ENCODE measurements at regions not wholly inside any gene's neighbourhood (a gene's known extent, or its start where the extent isn't known, plus 50 kb on each side); places are given as distances from the start of the nearest gene placed in this dataset.

DNA sequence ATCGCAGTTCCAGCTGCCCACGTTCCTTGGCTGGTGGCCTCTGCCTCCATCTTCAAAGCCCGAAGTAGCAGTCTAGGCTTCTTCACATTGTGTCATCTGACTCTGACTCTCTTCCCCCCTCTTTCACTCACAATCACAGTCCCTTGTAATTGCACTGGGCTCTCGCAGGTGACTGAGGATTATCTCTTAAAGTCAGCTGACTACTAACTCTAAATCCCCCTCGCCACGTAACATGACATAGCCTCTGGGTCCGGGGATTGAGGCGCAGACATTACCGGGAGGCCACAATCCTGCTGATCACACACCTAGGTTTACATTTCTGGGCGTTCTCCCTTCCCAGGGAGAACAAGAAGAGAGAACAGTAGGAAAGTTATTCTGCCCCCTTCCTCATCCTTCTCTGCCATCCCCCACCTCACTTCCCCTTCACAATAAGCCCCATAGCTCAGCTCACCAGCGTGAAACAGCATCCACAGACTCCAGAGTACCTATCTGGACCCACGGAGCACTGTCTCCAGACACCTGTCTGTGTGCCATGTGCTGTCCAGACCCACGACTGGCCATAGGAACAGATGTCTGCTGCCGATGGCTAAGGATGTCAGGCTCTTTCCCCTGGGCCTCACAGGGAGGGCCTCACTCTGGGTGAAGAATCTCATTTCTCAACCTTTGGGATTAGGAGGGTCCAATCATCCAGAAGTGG is 64.3 kb upstream of the FZD7 start:
- DNase-seq (ENCODE audit: low spot score), result no peak

DNA sequence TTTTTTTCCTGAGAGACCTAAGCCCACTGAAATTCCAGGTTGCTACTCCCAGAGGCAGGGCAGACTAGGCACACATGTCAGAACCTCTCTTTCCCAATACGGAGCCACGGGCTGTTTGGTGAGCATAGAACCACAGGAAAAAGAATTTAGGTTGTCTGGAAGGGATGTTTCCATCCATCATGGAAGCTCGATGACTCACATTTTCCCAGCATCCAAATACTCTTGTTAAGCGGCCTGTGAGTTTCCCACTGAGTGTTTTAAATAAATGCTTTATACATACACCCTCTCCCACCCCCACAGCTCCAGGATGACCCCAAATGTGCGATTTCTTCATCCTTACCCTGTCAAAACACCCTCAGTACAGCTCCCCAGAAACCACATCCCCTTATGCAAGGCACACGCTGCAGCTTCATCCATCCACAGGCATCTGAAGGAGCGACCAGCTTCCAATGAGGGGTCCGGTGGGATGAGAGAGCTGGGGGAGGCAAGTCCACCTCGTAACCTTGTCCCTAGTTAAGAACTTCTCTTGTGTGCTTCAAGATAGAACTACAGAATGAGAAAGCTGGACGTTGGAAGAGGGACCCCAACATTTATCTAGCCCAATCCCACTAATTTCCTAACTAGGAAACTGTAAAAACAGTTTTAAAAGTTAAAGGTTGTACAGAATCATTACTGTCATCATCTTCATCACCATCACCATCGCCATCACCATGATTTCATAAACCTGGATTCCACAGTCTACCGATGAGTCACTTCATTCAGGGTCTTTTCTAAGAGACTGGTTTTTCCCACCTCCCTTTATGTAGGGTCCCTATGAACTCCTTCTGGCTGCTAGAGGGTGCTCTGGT is 63.5 kb upstream of the FZD7 start:
- no peak for DNase-seq (ENCODE audit: low spot score)

DNA sequence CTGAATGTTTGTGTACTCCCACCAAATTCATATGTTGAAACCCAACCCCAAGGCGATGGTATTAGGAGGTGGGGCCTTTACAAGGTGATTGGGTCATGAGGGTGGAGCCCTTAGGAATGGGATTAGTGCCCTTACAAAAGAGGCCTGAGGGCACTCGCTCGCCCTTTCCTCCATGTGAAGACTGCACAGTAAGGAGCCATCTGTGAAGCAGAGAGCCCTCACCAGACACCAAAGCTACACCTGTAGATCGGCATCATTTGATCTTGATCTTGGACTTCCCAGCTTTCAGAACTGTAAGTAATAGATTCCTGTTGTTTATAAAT is 62.9 kb upstream of the FZD7 start:
- no peak for DNase-seq (ENCODE audit: low spot score)

DNA sequence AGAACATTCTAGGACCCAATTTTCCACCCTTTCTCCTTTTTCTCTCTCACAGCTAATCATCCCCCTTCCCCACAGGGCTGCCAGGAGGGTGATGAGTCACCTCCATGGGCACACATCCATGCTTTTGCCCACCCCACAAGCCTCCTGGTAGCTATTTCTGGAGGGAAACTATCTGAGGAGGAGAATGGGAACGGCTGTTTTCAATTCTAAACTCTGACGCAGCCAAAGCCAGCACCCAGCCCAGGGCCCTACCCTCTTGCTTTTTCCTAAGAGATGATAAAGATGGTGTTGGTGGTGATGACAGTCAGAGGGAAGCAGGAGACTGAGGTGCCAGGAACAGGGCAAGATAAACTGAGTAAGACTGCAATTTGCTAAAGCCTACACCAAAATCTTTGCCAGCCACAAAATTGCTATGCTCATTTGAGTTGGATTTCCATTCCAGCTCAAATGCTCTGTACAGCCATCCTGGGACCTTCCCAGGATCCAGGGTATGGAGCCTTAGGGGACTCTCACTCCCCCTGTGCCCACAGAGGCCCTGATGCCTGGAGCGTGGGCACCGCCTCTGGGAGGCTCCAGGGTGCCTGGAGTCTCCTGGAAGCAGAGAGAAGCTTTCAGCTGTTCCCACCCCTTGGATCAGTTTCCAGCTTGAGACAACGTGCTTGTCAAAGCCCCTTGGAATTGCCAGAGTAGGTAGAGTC is 62.0 kb upstream of the FZD7 start:
- no peak for DNase-seq (ENCODE audit: low spot score)

DNA sequence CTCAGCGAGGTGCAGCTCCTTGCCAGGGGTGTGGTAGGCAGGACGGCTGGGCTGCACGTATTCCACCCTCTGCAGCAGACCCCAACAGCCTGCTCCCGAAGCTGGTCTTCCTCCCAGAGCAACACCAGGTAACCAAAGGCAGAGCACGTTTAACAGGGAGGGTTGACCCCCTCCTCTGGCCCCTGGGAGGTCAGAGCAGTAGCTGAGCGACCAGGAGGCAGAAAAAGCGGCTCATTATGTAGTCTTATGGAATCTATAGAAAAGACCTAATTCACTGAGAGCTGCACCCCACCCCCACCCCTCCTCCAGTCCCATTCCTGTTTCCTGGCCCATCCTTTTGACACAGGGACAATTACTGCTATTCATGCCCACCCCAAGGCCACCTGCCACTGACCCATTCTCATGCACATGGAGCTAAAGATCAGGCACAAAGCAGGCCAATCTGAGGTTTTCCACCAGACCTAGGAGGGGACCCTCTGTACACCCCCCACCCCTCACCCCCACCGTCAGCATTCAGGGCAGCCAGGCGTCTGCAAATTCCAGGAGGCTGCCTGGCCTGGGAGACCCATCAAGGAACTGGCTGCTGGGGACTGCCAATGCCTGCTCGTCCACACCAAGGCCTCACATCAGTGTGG is 60.9 kb upstream of the FZD7 start:
- DNase-seq (ENCODE audit: low spot score), result peak; percentile 82

DNA sequence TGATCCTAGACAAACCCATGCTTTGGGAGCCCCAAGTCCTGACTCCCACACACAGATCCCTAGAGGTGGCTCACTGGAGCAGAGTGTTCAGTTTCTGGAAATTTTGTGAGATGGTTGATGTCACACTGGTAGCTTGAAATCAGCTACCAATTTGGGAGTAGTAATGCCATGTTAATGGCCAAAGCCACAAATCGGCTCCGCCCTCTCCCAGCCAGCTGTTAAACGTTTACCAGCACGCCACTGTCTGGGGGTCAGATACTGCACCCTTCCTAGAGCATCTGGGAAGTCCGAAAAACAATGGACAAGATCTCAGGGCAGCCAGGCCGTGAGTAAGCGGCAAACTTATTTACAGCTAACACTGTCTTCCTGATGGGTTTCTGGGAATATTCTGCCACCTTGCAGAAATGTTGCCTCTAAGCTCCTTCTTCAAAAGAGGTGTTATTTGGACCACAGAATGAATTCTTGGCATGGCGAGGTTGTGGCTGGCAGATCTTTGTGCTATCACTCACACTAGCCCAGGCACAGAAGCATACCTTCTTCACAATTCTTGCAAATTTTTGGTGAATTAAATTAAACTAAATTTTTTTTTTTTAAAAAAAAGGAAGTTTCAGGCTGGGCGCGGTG is 60.2 kb upstream of the FZD7 start:
- DNase-seq (ENCODE audit: low spot score), result no peak

DNA sequence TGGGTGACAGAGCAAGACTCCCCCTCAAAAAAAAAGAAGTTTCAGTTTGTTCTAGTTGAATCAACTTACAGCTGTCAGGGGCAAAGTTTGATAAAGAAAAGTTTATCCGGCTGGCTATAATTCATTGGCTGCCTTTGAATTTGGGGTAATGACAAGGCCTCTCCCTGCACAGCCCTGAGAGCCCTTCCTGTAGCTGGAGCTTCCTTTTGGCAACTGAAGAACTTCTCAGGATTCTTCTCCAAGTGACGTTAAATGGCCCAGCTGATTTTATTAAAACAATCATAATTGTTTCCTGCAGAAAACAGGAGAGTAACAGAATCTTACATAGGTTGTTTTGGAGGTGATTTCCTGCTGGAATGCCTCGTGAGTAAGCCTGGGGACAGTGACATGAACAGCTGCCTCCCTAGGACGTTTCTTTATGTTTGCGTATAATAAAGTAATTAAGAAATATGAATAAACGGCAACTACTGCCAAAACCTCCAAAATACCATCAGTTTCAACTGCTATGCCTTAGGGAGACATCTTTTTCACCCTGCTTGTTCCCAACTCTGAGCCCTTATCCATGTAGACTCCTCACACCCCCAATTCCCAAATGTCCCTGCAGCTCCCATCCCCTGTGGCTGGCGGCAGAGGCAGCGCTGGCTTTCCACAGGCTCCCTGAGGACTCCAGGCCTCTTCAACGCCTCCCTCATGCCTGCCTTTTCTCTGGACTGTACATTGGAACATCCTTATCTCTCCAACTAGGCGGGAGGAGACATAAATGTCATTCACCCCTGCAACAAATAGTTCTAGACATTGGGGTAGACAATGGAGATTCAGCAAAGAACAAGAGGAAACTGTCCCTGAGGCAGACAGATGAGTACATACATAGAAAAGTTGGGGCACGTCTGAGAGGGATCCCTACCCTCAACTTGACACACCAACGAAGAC is 59.2 kb upstream of the FZD7 start:
- no peak for DNase-seq (ENCODE audit: low spot score)

DNA sequence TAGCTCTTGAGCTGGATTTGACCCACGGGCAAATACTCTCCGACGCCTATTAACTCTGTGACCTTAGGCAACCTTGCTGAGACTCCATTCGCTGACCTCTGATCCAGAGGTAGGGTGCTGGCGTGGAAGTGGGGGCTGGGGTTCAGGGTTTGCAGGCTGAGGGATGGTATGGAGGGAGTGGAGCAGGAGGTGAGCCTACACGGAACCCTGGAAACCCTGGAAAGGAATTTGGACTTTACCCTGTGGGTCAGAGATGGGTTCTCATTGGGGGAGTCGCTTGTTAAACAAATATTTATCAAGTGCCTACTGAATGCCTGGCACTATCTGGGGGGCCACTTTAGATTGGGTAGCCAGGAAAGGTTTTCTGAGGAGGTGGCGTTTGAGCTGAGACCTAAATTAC is 58.2 kb upstream of the FZD7 start:
- DNase-seq (ENCODE audit: low spot score), result no peak

DNA sequence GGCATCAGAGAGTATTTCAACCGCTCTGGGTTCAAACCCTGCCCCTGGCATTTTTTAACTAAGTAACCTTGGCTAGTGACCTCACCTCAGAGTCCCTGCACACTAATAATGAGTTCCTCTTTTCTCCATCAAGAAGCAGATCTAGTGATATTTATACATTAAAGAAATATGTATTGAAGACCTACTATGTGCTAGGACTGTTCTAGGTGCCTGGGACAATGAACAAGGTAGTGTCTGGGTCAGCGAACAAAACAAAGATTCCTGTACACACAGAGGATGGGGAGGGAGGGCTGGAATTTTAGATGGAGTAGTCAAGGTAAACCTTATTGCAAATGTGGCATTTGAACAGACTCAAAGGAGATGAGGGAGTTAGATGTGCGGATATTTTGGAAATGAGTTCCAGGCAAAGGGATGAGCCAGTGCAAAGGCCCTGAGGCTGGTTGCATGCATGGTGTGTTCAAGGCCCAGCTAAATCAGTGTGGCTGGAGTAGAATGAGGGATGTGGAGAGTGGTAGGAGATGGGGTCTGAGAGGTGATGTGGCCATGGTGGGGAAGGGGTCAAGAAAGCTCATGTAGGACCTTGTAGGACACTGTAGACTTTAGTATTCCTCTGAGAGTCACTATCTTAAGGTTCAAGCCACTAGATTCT is 57.6 kb upstream of the FZD7 start:
- no peak for DNase-seq (ENCODE audit: low spot score)

DNA sequence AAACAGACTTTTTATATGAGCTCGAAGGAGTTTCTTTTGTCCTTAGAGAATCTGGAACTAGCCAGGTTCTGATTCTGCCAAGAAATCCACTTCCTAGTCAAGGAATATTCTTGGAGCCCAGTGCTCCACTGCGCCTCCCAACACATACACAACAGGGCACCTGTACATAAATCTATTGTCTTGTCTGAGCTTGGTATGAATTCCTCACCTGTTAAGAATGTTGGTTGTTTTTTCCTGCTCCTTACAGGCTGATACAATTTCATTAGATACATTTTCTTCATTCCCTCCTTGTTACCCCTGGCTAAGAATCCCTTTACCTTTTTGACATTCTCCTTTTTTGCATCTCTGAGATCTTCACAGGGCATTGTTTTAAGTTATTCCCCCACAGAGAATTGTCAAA is 56.0 kb upstream of the FZD7 start:
- DNase-seq (ENCODE audit: low spot score), result no peak

DNA sequence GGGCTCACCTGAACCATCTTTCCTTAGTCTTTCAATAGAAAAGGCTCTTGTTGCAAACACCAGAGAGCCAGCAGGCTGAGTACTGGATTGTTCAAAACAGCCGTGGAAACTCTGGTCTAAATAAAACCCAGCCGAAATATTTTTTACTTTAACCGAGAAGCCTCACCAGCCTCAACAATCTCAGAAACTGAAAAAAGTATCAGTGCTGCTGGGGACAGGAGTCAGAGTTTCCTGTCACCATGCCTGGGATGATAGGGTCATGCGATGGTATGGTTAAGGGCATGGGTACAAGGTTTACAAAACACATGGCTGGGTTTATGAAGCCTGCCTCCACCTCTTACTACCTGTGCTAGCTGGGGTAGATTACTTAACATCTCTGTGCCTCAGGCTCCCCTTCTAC is 55.3 kb upstream of the FZD7 start:
- no peak for DNase-seq (ENCODE audit: low spot score)

DNA sequence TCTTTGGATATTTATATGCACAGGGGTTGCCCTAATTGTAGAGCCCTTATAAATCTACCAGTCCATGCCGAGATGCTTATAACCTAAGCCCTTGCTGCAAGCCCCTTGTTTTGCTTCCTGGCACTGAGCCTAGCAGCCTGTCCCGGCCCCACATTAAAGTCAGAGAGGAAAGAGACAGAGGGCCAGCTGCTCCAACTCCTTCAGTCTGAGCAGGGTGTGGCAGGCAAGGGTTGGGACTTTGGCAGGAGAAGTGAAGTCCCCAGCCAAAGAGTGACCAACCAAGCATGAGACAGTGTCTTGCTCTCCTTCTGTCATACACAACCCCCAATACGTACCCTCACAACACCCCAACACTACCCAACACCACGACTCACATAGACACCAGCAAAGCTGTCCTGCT is 54.7 kb upstream of the FZD7 start:
- DNase-seq (ENCODE audit: low spot score), result no peak

DNA sequence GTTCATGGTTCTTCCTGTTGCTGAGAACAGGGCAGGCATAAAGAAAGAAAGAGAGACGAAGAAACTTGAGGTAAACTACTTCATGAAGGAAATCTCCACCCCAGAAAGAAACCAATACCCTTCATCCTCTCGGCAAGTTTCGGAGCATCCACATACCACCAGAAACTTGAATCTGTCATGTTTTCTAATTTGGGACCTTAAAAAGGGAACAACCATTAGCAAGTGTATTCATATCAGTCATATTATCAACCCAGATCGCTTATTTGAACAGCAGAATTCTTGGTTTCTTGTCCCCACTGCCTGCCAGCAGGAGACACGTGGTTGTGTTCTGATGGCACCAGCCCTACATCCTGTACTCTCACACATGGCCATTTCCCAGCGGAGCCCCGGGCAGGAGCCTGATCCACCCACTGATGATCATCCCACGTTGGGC is 53.2 kb upstream of the FZD7 start:
- no peak for DNase-seq (ENCODE audit: low spot score)

DNA sequence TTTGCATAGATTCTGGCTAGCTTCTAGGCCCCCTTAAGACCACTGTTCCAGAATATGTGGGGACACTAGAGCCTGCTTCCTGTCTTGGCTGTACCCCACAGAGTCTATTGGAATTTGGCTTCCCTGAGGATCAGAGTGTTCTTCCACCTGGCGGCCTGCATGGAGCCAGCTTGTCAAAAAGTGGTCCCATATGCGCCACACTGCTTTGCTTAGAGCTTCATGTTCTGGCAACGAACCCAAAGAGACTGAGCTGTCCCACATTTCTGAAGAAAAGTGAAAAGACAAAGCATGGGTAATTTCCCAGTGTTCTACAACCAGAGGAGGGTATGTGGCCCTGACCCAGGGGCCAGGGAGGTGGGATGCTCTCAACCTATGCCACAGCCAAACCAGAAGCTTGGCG is 52.7 kb upstream of the FZD7 start:
- no peak for DNase-seq (ENCODE audit: low spot score)

DNA sequence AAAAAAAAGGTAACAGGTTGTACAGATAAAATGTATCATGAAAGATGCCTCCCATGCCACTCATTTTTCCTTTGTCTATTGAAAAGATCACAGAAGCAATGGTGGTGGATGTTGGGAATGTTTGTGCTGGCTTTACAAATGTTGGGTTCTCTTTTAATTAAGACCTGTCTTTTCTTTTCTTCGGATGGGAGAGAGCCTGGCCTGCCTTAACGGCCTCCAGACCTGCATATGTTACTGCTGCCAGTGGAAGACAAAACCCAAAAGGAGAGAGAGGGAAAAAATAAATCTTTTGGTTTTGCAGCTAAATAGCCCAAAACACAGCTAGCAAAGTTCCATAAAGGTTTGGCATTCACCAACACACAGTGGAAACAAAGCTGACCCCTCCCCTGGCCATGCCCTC is 50.5 kb upstream of the FZD7 start:
- DNase-seq (ENCODE audit: low spot score), result no peak

DNA sequence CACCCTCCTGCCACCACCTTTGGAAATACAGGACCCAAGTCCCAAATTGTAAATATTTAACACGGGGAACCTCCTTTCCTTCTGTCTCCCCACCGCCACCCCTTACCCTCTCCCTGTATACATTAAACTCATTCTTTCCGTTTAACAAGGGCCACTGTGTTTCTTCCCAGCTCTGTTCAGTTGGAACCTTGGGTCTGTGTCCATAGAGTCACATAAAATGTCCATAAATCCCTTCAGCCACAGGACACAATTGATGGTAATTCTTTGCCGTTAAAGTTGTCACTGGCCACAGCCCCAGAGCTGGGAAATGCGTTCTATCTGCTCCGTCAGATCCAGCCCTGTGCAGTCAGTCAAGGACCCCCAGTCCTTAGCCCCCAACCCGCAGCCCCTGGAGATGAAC is 49.9 kb upstream of the FZD7 start:
- DNase-seq (ENCODE audit: low spot score), result no peak
